Aorta (tissue), 5 donors: ENCODE measurements at regions not wholly inside any gene's neighbourhood (a gene's known extent, or its start where the extent isn't known, plus 50 kb on each side); places are given as distances from the start of the nearest gene placed in this dataset.
"Not testable (repeated sequence)": the region's sequence is repeated elsewhere in the genome, so short reads cannot be mapped to it uniquely, and the experiment has no call there.

Experiments used
- ATAC-seq: fragments of 200-7000 bp; cut with Tn5 transposase; one replicate; pipeline ENCODE4 v1.9.1; 2022; ENCODE audit warnings: moderate library complexity; ENCODE audit not compliant: low FRiP score
- DNase-seq, 2 donors: peaks; one replicate each; pipeline ENCODE4 v3.0.0-alpha.2; 2020
- H3K27ac ChIP-seq, 2 donors: one replicate each; pipeline ENCODE4 v1.5.1; 2013; ENCODE audit warnings: low read length in 2 of 2, mild to moderate bottlenecking in 2 of 2, moderate library complexity in 2 of 2, control low read depth in 1 of 2, inconsistent platforms in 1 of 2, low read depth in 1 of 2
- H3K27me3 ChIP-seq, 2 donors: one replicate each; pipeline ENCODE4 v1.6.1; 2013; ENCODE audit warnings: control low read depth in 1 of 2, low read length in 1 of 2, mild to moderate bottlenecking in 1 of 2, moderate library complexity in 1 of 2; ENCODE audit not compliant: insufficient read depth in 2 of 2, control insufficient read depth in 1 of 2
- H3K36me3 ChIP-seq, 2 donors: one replicate each; pipeline ENCODE4 v1.6.1; 2013; ENCODE audit warnings: control low read depth in 1 of 2, low read length in 1 of 2, mild to moderate bottlenecking in 1 of 2; ENCODE audit not compliant: insufficient read depth in 2 of 2, control insufficient read depth in 1 of 2
- H3K4me1 ChIP-seq, 2 donors: one replicate each; pipeline ENCODE4 v1.6.1; 2013; ENCODE audit warnings: low read length in 2 of 2, control low read depth in 1 of 2, mild to moderate bottlenecking in 1 of 2, moderate library complexity in 1 of 2; ENCODE audit not compliant: insufficient read depth in 2 of 2, control insufficient read depth in 1 of 2
- H3K4me3 ChIP-seq, 2 donors: one replicate each; pipeline ENCODE4 v1.5.1; 2013; ENCODE audit warnings: low read length in 2 of 2, control low read depth in 1 of 2, mild to moderate bottlenecking in 1 of 2
- H3K9me3 ChIP-seq: one replicate; pipeline ENCODE4 v1.6.1; 2013; ENCODE audit warnings: mild to moderate bottlenecking, low read length; ENCODE audit not compliant: control insufficient read depth
- WGBS, 2 donors: extraction: QIAGEN DNeasy Blood & Tissue Kit; methylation state at CpG; one replicate each; pipeline ENCODE4 v1.1.7; 2013; 5-methylcytosine and 5-hydroxymethylcytosine counted together
- intact Hi-C, 2 donors: fragments of 100-400 bp; cut with DNase I; formaldehyde crosslinking; loops; one replicate each; pipeline versions ENCODE4 v1.14.2 to v1.15.0; 2022
- donor health status: healthy with polysubstance abuse.
- donor health status: Bipolar disorder and iron deficiency.
- donor health status: DM: no; HTN: no; CAD: no.
- donor health status: DM: no; HTN: no; CAD: no.
- donor health status: DM: yes; HTN: yes; CAD: no.

DNA sequence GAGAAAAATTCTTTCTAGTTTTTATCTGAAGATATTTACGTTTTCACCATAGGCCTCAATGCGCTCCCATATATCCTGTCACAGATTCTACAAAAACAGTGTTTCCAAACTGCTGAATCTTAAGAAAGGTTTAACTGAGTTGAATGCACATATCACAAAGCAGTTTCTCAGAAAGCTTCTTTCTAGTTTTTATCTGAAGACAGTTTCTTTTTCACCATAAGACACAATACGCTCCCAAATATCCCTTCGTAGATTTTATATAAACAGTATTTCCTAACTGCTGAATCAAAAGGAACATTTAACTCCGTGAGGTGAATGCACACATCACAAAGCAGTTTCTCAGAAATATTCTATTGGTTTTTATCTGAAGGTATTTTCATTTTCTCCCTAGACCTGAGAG lies 385.5 kb downstream of the ALG10 start:
- Histone ChIP-seq H3K4me3 (no peak overlapping the region), H3K27ac (no peak overlapping the region), H3K27me3 (no peaks in the 10 kb centered on the region), H3K9me3 (peaks cover 9% of the 10 kb centered on the region), H3K4me1 (no peaks in the 10 kb centered on the region), H3K36me3 (no peaks in the 10 kb centered on the region)
- no peak for DNase-seq
- WGBS, 2 donors: 80% methylated on average over 5 of the region's 5 CpGs
- no peak for ATAC-seq
- intact Hi-C loops: no loop called here

DNA sequence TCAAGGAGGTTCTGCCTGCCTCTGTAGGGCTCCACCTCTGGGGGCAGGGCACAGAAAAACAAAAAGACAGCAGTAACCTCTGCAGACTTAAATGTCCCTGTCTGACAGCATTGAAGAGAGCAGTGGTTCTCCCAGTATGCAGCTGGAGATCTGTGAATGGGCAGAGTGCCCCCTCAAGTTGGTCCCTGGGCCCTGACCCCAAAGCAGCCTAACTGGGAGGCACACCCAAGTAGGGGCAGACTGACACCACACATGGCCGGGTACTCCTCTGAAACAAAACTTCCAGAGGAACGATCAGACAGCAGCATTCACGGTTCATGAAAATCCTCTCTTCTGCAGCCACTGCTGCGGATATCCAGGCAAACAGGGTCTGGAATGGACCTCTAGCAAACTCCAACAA lies 409.2 kb downstream of the ALG10 start:
- H3K4me3 ChIP-seq, DNase-seq, H3K27ac ChIP-seq, H3K36me3 ChIP-seq, ATAC-seq, H3K4me1 ChIP-seq, H3K9me3 ChIP-seq, intact Hi-C loops, H3K27me3 ChIP-seq: not testable (repeated sequence)
- 67 to 70% methylated on average over 4 of the region's 4 CpGs for WGBS, 2 donors
